ENCODE measurements at regions not wholly inside any gene's neighbourhood (a gene's known extent, or its start where the extent isn't known, plus 50 kb on each side); places are given as distances from the start of the nearest gene placed in this dataset.

DNA sequence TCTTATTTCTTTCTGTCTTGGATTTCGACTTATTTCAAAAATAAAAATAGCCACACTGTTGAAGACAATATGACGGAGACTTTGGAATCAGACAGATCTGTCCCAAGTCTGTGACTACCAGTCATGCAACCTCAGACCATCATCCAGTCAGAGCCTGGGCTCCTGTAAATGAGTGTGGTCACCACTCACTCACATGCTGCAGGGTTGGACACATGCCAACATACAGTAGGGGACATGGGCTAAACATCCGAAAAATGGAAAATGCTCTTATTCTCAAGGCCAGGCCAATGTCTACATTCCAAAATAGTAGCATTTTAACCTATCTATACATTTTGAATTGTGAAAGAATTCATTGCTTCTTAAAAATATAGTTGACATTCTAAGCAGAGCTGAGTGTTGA, 75.5 kb upstream of the EDNRB start:
- Histone ChIP-seq H3K4me1 (ENCODE audit: insufficient read depth, poor library complexity, severe bottlenecking) (no peaks in the 10 kb centered on the region), H3K36me3 (ENCODE audit: low read depth) (no peaks in the 10 kb centered on the region), H3K27ac (ENCODE audit: poor library complexity, severe bottlenecking) (no peak overlapping the region), H3K9me3 (ENCODE audit: severe bottlenecking) (no peaks in the 10 kb centered on the region), H3K4me3 (ENCODE audit: severe bottlenecking) (no peak overlapping the region), H3K27me3 (ENCODE audit: insufficient read depth, poor library complexity, severe bottlenecking) (no peaks in the 10 kb centered on the region)
- no peak for ATAC-seq (ENCODE audit: low read depth)
- TF ChIP-seq, protein P1, sequence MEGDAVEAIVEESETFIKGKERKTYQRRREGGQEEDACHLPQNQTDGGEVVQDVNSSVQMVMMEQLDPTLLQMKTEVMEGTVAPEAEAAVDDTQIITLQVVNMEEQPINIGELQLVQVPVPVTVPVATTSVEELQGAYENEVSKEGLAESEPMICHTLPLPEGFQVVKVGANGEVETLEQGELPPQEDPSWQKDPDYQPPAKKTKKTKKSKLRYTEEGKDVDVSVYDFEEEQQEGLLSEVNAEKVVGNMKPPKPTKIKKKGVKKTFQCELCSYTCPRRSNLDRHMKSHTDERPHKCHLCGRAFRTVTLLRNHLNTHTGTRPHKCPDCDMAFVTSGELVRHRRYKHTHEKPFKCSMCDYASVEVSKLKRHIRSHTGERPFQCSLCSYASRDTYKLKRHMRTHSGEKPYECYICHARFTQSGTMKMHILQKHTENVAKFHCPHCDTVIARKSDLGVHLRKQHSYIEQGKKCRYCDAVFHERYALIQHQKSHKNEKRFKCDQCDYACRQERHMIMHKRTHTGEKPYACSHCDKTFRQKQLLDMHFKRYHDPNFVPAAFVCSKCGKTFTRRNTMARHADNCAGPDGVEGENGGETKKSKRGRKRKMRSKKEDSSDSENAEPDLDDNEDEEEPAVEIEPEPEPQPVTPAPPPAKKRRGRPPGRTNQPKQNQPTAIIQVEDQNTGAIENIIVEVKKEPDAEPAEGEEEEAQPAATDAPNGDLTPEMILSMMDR (IDR thresholded peaks at IDR 0.05; ENCODE audit: poor library complexity, severe bottlenecking): no peak
- no peak for DNase-seq (ENCODE audit: low spot score)

DNA sequence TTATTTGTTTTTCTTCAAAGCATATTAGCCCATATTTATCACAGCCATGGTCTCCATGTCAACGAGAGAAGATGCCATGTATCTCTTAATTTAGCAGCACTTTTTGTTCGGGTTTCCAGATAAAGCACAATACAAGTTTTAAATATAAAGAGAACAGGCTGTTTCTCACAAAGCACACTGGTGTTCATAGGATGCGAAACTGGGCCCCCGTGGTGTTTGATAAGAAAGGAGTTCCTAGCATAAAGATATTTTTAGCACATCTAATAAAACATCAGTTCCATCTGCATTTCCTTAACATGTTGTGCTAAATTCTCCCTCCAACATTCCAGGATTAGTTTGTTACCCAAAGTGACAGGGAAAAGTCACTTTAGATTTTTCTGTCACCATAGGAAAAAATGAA, 72.4 kb upstream of the EDNRB start:
- no peaks in the 10 kb centered on the region for H3K4me1 ChIP-seq (ENCODE audit: insufficient read depth, poor library complexity, severe bottlenecking)
- no peak for DNase-seq (ENCODE audit: low spot score)
- TF ChIP-seq, protein P1 (IDR thresholded peaks at IDR 0.05; ENCODE audit: poor library complexity, severe bottlenecking): no peak

DNA sequence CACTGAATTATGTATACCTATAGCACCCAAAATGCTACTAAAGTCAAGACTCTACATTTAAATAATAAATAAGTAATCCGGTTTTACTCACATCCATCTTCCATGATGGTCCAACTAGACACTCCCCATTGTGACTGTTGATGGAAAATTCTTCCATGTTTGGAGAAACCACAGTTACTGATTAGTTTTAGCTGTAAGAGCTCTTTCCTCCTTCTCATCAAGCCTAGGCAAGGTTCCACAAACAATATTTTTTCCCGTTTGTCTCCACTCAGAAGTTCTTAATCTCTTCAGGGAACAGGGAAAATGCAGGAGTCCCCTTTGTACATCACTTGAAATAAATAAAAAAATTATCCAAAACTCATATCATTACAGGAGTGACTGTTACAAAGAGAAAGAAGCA, 70.7 kb upstream of the EDNRB start:
- Histone ChIP-seq H3K27ac (ENCODE audit: poor library complexity, severe bottlenecking) (no peak overlapping the region), H3K4me3 (ENCODE audit: severe bottlenecking) (no peak overlapping the region), H3K27me3 (ENCODE audit: insufficient read depth, poor library complexity, severe bottlenecking) (no peaks in the 10 kb centered on the region), H3K4me1 (ENCODE audit: insufficient read depth, poor library complexity, severe bottlenecking) (no peaks in the 10 kb centered on the region), H3K9me3 (ENCODE audit: severe bottlenecking) (no peaks in the 10 kb centered on the region), H3K36me3 (ENCODE audit: low read depth) (no peaks in the 10 kb centered on the region)
- DNase-seq (ENCODE audit: low spot score) (no peak), ATAC-seq (ENCODE audit: low read depth) (no peak)
- TF ChIP-seq, protein P1 (IDR thresholded peaks at IDR 0.05; ENCODE audit: poor library complexity, severe bottlenecking): no peak

More for the DNA sequence above, 72.4 kb upstream of the EDNRB start:
- no peaks in the 10 kb centered on the region for H3K9me3 ChIP-seq (ENCODE audit: severe bottlenecking)
- no peaks in the 10 kb centered on the region for H3K36me3 ChIP-seq (ENCODE audit: low read depth)
- ATAC-seq (ENCODE audit: low read depth): no peak
- H3K27me3 ChIP-seq (ENCODE audit: insufficient read depth, poor library complexity, severe bottlenecking): no peaks in the 10 kb centered on the region
- no peak overlapping the region for H3K4me3 ChIP-seq (ENCODE audit: severe bottlenecking)
- no peak overlapping the region for H3K27ac ChIP-seq (ENCODE audit: poor library complexity, severe bottlenecking)

DNA sequence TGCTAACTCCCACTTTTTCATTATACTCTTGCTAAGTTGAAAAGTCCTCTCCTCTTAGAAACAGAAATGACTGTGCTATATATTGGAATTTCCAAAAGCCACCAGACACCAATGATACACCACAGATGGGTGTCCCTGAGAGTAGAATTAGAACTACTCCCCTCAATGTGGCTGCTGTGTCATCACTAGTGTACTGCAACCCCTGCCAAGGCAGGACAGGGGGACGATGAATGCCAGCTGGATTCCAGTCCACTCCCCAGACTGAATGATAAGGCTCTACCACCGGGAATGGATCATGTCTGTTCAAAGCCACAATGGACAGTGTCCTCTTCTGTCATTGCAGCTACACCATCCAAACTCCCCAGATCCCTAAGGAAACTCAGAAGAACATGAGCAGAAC, 69.7 kb upstream of the EDNRB start:
- H3K4me3 ChIP-seq (ENCODE audit: severe bottlenecking): no peak overlapping the region
- no peaks in the 10 kb centered on the region for H3K9me3 ChIP-seq (ENCODE audit: severe bottlenecking)
- H3K36me3 ChIP-seq (ENCODE audit: low read depth): no peaks in the 10 kb centered on the region
- ATAC-seq (ENCODE audit: low read depth): no peak
- DNase-seq (ENCODE audit: low spot score): no peak
- TF ChIP-seq, protein P1 (IDR thresholded peaks at IDR 0.05; ENCODE audit: poor library complexity, severe bottlenecking): no peak
- no peaks in the 10 kb centered on the region for H3K27me3 ChIP-seq (ENCODE audit: insufficient read depth, poor library complexity, severe bottlenecking)
- no peaks in the 10 kb centered on the region for H3K4me1 ChIP-seq (ENCODE audit: insufficient read depth, poor library complexity, severe bottlenecking)
- H3K27ac ChIP-seq (ENCODE audit: poor library complexity, severe bottlenecking): no peak overlapping the region

DNA sequence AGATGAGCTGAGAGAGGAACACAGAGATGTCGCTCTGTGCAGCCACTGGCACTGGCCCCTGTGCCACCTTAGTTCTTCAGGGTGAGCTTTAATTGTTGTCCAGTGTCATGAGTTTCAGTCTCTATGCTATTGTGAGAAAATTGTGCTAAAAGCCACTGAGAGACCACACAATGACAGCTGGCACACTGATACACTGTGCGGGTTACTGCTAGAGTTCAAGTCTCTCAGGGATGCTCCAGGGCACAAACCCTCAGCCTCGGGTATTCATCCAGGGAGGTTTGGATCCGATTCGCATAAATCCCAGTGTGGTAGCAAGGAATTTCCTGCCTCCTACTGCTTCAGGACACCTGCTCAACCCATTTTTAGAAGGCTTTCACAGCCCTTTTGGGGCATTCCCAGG, 68.1 kb upstream of the EDNRB start:
- ATAC-seq (ENCODE audit: low read depth) (no peak), DNase-seq (ENCODE audit: low spot score) (no peak)
- Histone ChIP-seq H3K4me3 (ENCODE audit: severe bottlenecking) (no peak overlapping the region), H3K36me3 (ENCODE audit: low read depth) (no peaks in the 10 kb centered on the region), H3K27ac (ENCODE audit: poor library complexity, severe bottlenecking) (no peak overlapping the region), H3K9me3 (ENCODE audit: severe bottlenecking) (no peaks in the 10 kb centered on the region), H3K27me3 (ENCODE audit: insufficient read depth, poor library complexity, severe bottlenecking) (no peaks in the 10 kb centered on the region), H3K4me1 (ENCODE audit: insufficient read depth, poor library complexity, severe bottlenecking) (no peaks in the 10 kb centered on the region)
- TF ChIP-seq, protein P1 (IDR thresholded peaks at IDR 0.05; ENCODE audit: poor library complexity, severe bottlenecking): no peak

Data from RWPE2 (cell line).